Esophagus muscularis mucosa (tissue), 4 donors: ENCODE measurements at regions not wholly inside any gene's neighbourhood (a gene's known extent, or its start where the extent isn't known, plus 50 kb on each side); places are given as distances from the start of the nearest gene placed in this dataset.

Source experiments
- EP300 ChIP-seq: sonication (generic); formaldehyde crosslinking; IDR thresholded peaks from one replicate; pipeline ENCODE4 v1.6.1; 2017; ENCODE audit warnings: antibody characterized with exemption
- POLR2A ChIP-seq: fragments of 450-650 bp; IDR thresholded peaks from one replicate; pipeline ENCODE4 v1.6.1; 2017; ENCODE audit warnings: antibody characterized with exemption, moderate library complexity, mild to moderate bottlenecking, low read depth
- POLR2AphosphoS5 ChIP-seq, 2 donors: sonication (generic); formaldehyde crosslinking; IDR thresholded peaks; one replicate each; pipeline ENCODE4 v1.6.1; 2017; ENCODE audit warnings: antibody characterized with exemption in 2 of 2
- TF ChIP-seq, protein P1 (sequence below), 3 experiments: fragments of 200-600 bp in 2 of 3; fragments of 450-650 bp in 1 of 3; sonication (generic) in 2 of 3; IDR thresholded peaks; one replicate each; pipeline ENCODE4 v1.5.1; 2017 to 2019; ENCODE audit warnings: antibody characterized with exemption in 3 of 3, mild to moderate bottlenecking in 2 of 3, moderate library complexity in 1 of 3

- no peak for TF ChIP-seq POLR2A
- TF ChIP-seq, protein P1, sequence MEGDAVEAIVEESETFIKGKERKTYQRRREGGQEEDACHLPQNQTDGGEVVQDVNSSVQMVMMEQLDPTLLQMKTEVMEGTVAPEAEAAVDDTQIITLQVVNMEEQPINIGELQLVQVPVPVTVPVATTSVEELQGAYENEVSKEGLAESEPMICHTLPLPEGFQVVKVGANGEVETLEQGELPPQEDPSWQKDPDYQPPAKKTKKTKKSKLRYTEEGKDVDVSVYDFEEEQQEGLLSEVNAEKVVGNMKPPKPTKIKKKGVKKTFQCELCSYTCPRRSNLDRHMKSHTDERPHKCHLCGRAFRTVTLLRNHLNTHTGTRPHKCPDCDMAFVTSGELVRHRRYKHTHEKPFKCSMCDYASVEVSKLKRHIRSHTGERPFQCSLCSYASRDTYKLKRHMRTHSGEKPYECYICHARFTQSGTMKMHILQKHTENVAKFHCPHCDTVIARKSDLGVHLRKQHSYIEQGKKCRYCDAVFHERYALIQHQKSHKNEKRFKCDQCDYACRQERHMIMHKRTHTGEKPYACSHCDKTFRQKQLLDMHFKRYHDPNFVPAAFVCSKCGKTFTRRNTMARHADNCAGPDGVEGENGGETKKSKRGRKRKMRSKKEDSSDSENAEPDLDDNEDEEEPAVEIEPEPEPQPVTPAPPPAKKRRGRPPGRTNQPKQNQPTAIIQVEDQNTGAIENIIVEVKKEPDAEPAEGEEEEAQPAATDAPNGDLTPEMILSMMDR (IDR thresholded peaks at IDR 0.05): no peak
- TF ChIP-seq POLR2AphosphoS5 (IDR thresholded peaks at IDR 0.05): no peak
- no peak for TF ChIP-seq EP300
These were observed 753.0 kb upstream of the SGCG start for GRCh38 chr13:22427783-22428182.
